Hypothalamus (tissue), 51 donors: ENCODE measurements at regions not wholly inside any gene's neighbourhood (a gene's known extent, or its start where the extent isn't known, plus 50 kb on each side); places are given as distances from the start of the nearest gene placed in this dataset.

Source experiments
- DNase-seq, 51 donors: peaks; one replicate each; lab custom pipeline; 2025; lab: John Stamatoyannopoulos, UW

GRCh38 chr14:98160901-98161300, 1111.1 kb downstream of the BCL11B start:
- no peak for DNase-seq

GRCh38 chr14:98161356-98161755, 1110.6 kb downstream of the BCL11B start:
- DNase-seq, result no peak

- no peak for DNase-seq
Observed at GRCh38 chr14:98162856-98163805, 1108.9 kb downstream of the BCL11B start.

- no peak for DNase-seq
Observed at GRCh38 chr14:98163873-98164272, 1108.1 kb downstream of the BCL11B start.

GRCh38 chr14:98165976-98166375, 1106.0 kb downstream of the BCL11B start:
- DNase-seq, result no peak

- DNase-seq, result no peak
Observed at GRCh38 chr14:98167275-98167674, 1104.7 kb downstream of the BCL11B start.

- DNase-seq, result no peak
Observed at GRCh38 chr14:98167705-98168104, 1104.3 kb downstream of the BCL11B start.

- DNase-seq, result no peak
Observed at GRCh38 chr14:98168211-98168985, 1103.6 kb downstream of the BCL11B start.

- no peak for DNase-seq
Observed at GRCh38 chr14:98169170-98169587, 1102.8 kb downstream of the BCL11B start.

GRCh38 chr14:98170575-98170974, 1101.4 kb downstream of the BCL11B start:
- DNase-seq, result no peak

GRCh38 chr14:98171654-98172053, 1100.3 kb downstream of the BCL11B start:
- DNase-seq, result no peak

- DNase-seq, result no peak
Observed at GRCh38 chr14:98172243-98172778, 1099.7 kb downstream of the BCL11B start.

- no peak for DNase-seq
Observed at GRCh38 chr14:98173305-98173704, 1098.7 kb downstream of the BCL11B start.

- no peak for DNase-seq
Observed at GRCh38 chr14:98174041-98174440, 1098.0 kb downstream of the BCL11B start.

GRCh38 chr14:98175436-98175835, 1096.6 kb downstream of the BCL11B start:
- no peak for DNase-seq

- DNase-seq, result no peak
Observed at GRCh38 chr14:98175881-98176280, 1096.1 kb downstream of the BCL11B start.

GRCh38 chr14:98176892-98177291, 1095.1 kb downstream of the BCL11B start:
- no peak for DNase-seq

GRCh38 chr14:98177551-98177950, 1094.4 kb downstream of the BCL11B start:
- no peak for DNase-seq

- DNase-seq, result no peak
Observed at GRCh38 chr14:98181241-98181640, 1090.8 kb downstream of the BCL11B start.

- DNase-seq, result no peak
Observed at GRCh38 chr14:98181768-98182167, 1090.2 kb downstream of the BCL11B start.

GRCh38 chr14:98182393-98183055, 1089.5 kb downstream of the BCL11B start:
- DNase-seq, result no peak
